ENCODE measurements at regions not wholly inside any gene's neighbourhood (a gene's known extent, or its start where the extent isn't known, plus 50 kb on each side); places are given as distances from the start of the nearest gene placed in this dataset.
"Not testable (repeated sequence)": the region's sequence is repeated elsewhere in the genome, so short reads cannot be mapped to it uniquely, and the experiment has no call there.

- TF ChIP-seq CTCF, POLR2A, POLR2AphosphoS5, EP300 (IDR thresholded peaks at IDR 0.05): not testable (repeated sequence)
These were observed 68.5 kb upstream of the TNK2 start for GRCh38 chr3:195976876-195977275.

All from stomach (tissue), 4 donors.